ENCODE measurements at regions not wholly inside any gene's neighbourhood (a gene's known extent, or its start where the extent isn't known, plus 50 kb on each side); places are given as distances from the start of the nearest gene placed in this dataset.

DNA sequence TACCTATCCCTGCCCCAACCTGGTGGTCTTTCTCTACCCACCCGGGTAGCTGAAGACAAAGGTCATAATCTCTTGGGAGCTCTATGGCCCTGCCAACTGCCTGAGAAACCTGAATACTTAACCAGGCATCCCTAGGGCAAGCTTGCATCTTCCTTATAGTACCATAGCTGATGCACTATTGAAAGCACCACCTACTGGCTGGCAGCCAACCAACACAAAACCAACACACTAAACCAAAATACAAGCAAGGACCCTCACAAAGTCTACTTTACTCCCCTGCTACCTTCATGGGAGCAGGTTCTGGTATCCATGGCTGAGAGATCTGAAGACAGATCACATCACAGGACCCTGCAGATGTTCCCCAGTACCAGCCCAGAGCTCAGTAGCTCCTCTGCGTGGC is 171.8 kb upstream of the TAS2R1 start:
- TF ChIP-seq, protein P1, sequence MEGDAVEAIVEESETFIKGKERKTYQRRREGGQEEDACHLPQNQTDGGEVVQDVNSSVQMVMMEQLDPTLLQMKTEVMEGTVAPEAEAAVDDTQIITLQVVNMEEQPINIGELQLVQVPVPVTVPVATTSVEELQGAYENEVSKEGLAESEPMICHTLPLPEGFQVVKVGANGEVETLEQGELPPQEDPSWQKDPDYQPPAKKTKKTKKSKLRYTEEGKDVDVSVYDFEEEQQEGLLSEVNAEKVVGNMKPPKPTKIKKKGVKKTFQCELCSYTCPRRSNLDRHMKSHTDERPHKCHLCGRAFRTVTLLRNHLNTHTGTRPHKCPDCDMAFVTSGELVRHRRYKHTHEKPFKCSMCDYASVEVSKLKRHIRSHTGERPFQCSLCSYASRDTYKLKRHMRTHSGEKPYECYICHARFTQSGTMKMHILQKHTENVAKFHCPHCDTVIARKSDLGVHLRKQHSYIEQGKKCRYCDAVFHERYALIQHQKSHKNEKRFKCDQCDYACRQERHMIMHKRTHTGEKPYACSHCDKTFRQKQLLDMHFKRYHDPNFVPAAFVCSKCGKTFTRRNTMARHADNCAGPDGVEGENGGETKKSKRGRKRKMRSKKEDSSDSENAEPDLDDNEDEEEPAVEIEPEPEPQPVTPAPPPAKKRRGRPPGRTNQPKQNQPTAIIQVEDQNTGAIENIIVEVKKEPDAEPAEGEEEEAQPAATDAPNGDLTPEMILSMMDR (IDR thresholded peaks at IDR 0.05; ENCODE audit: low read depth, low read length, missing input control), result no peak
- TF ChIP-seq, protein P2, sequence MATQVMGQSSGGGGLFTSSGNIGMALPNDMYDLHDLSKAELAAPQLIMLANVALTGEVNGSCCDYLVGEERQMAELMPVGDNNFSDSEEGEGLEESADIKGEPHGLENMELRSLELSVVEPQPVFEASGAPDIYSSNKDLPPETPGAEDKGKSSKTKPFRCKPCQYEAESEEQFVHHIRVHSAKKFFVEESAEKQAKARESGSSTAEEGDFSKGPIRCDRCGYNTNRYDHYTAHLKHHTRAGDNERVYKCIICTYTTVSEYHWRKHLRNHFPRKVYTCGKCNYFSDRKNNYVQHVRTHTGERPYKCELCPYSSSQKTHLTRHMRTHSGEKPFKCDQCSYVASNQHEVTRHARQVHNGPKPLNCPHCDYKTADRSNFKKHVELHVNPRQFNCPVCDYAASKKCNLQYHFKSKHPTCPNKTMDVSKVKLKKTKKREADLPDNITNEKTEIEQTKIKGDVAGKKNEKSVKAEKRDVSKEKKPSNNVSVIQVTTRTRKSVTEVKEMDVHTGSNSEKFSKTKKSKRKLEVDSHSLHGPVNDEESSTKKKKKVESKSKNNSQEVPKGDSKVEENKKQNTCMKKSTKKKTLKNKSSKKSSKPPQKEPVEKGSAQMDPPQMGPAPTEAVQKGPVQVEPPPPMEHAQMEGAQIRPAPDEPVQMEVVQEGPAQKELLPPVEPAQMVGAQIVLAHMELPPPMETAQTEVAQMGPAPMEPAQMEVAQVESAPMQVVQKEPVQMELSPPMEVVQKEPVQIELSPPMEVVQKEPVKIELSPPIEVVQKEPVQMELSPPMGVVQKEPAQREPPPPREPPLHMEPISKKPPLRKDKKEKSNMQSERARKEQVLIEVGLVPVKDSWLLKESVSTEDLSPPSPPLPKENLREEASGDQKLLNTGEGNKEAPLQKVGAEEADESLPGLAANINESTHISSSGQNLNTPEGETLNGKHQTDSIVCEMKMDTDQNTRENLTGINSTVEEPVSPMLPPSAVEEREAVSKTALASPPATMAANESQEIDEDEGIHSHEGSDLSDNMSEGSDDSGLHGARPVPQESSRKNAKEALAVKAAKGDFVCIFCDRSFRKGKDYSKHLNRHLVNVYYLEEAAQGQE (IDR thresholded peaks at IDR 0.05), result no peak
- TF ChIP-seq, protein P3, sequence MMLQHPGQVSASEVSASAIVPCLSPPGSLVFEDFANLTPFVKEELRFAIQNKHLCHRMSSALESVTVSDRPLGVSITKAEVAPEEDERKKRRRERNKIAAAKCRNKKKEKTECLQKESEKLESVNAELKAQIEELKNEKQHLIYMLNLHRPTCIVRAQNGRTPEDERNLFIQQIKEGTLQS (IDR thresholded peaks at IDR 0.05), result no peak
- no peak for TF ChIP-seq EGR1 (IDR thresholded peaks at IDR 0.05; ENCODE audit: low read depth in 2 of 2)
- no peak for TF ChIP-seq GABPA (IDR thresholded peaks at IDR 0.05 in 1 of 2, conservative IDR thresholded peaks at IDR 0.05 in 1 of 2)
- TF ChIP-seq MAX (IDR thresholded peaks at IDR 0.05), result no peak
